Liver (tissue), 3 donors: ENCODE measurements at regions not wholly inside any gene's neighbourhood (a gene's known extent, or its start where the extent isn't known, plus 50 kb on each side); places are given as distances from the start of the nearest gene placed in this dataset.

ENCODE experiments used
- ATF3 ChIP-seq: IDR thresholded peaks from 2 replicates; pipeline ENCODE4 v1.6.1; 2016; ENCODE audit warnings: antibody characterized with exemption
- CTCF ChIP-seq: fragments of 150-350 bp; IDR thresholded peaks from 2 replicates; pipeline ENCODE4 v1.5.1; 2017; ENCODE audit warnings: improper control_type of control experiment, low read depth, low read length; ENCODE audit not compliant: missing input control
- JUND ChIP-seq, 2 donors: IDR thresholded peaks; 2 replicates each; pipeline ENCODE4 v1.6.1; 2016; ENCODE audit warnings: antibody characterized with exemption in 2 of 2
- REST ChIP-seq: IDR thresholded peaks from 2 replicates; pipeline ENCODE4 v1.6.1; 2016; ENCODE audit warnings: antibody characterized with exemption, mild to moderate bottlenecking
- YY1 ChIP-seq: IDR thresholded peaks from 2 replicates; pipeline ENCODE4 v1.6.1; 2016; ENCODE audit warnings: antibody characterized with exemption, mild to moderate bottlenecking
- ZBTB33 ChIP-seq: IDR thresholded peaks from 2 replicates; pipeline ENCODE4 v1.6.1; 2016; ENCODE audit warnings: antibody characterized with exemption
- donor health status: healthy.
- donor health status: healthy.

- no peak for TF ChIP-seq REST
- no peak for TF ChIP-seq ZBTB33
- no peak for TF ChIP-seq CTCF
- no peak for TF ChIP-seq ATF3
- TF ChIP-seq YY1: no peak
- no peak for TF ChIP-seq JUND (IDR thresholded peaks at IDR 0.05)
These were observed 54.5 kb upstream of the TMEM18 start for GRCh38 chr2:731711-732110.
